Activated CD4-positive, alpha-beta T cell treated with anti-CD3 and anti-CD28 coated beads, Interleukin-2, amount 10 ng/mL, durations not matched to agents 24 days and 14 days (primary cell): ENCODE measurements at regions not wholly inside any gene's neighbourhood (a gene's known extent, or its start where the extent isn't known, plus 50 kb on each side); places are given as distances from the start of the nearest gene placed in this dataset.

Source experiments
- DNase-seq: peaks from one replicate; pipeline ENCODE4 v3.0.0; 2022
- H3K27ac Mint-ChIP-seq: one replicate; pipeline ENCODE4 v1.8.0; 2022; ENCODE audit warnings: mild to moderate bottlenecking, mixed read lengths
- H3K27me3 Mint-ChIP-seq: one replicate; pipeline ENCODE4 v1.8.0; 2022; ENCODE audit warnings: mixed read lengths
- H3K36me3 Mint-ChIP-seq: one replicate; pipeline ENCODE4 v1.8.0; 2022; ENCODE audit warnings: low read depth, mild to moderate bottlenecking, mixed read lengths
- H3K4me1 Mint-ChIP-seq: one replicate; pipeline ENCODE4 v1.8.0; 2021; ENCODE audit warnings: mixed read lengths
- H3K4me3 Mint-ChIP-seq: one replicate; pipeline ENCODE4 v1.8.0; 2022; ENCODE audit warnings: mild to moderate bottlenecking, moderate library complexity, mixed read lengths
- H3K9me3 Mint-ChIP-seq: one replicate; pipeline ENCODE4 v1.8.0; 2021; ENCODE audit warnings: mixed read lengths
- intact Hi-C: fragments of 100-400 bp; cut with micrococcal nuclease; formaldehyde crosslinking; loops from one replicate; pipeline ENCODE4 v1.15.1; 2023

GRCh38 chr5:112112346-112112745, 306.7 kb downstream of the EPB41L4A start:
- Mint-ChIP-seq H3K27me3 (peaks cover 7% of the 10 kb centered on the region), H3K4me3 (no peak overlapping the region), H3K9me3 (no peaks in the 10 kb centered on the region), H3K27ac (no peak overlapping the region), H3K4me1 (no peaks in the 10 kb centered on the region), H3K36me3 (no peaks in the 10 kb centered on the region)
- no peak for DNase-seq
- intact Hi-C loops: no loop called here

GRCh38 chr5:112109331-112110007, 309.6 kb downstream of the EPB41L4A start:
- Mint-ChIP-seq H3K36me3 (no peaks in the 10 kb centered on the region), H3K27me3 (peaks cover 11% of the 10 kb centered on the region), H3K27ac (no peak overlapping the region), H3K9me3 (no peaks in the 10 kb centered on the region), H3K4me1 (peaks cover 2% of the 10 kb centered on the region), H3K4me3 (no peak overlapping the region)
- intact Hi-C loops: no loop called here
- no peak for DNase-seq

- intact Hi-C loops: no loop called here
- H3K9me3 Mint-ChIP-seq: no peaks in the 10 kb centered on the region
- H3K36me3 Mint-ChIP-seq: no peaks in the 10 kb centered on the region
- peaks cover 11% of the 10 kb centered on the region for H3K27me3 Mint-ChIP-seq
- no peak overlapping the region for H3K4me3 Mint-ChIP-seq
- no peak for DNase-seq
- peaks cover 3% of the 10 kb centered on the region for H3K4me1 Mint-ChIP-seq
- H3K27ac Mint-ChIP-seq: no peak overlapping the region
These were observed 312.2 kb downstream of the EPB41L4A start for GRCh38 chr5:112106878-112107277.

GRCh38 chr5:112097768-112098167, 321.3 kb downstream of the EPB41L4A start:
- Mint-ChIP-seq H3K36me3 (no peaks in the 10 kb centered on the region), H3K27ac (no peak overlapping the region), H3K9me3 (no peaks in the 10 kb centered on the region), H3K27me3 (no peaks in the 10 kb centered on the region), H3K4me1 (no peaks in the 10 kb centered on the region), H3K4me3 (no peak overlapping the region)
- no peak for DNase-seq
- intact Hi-C loops: no loop called here

- intact Hi-C loops: no loop called here
- no peaks in the 10 kb centered on the region for H3K9me3 Mint-ChIP-seq
- DNase-seq: no peak
These were observed 330.2 kb upstream of the NREP start for GRCh38 chr5:112087222-112087621.

GRCh38 chr5:112086740-112087139, 329.7 kb upstream of the NREP start:
- Mint-ChIP-seq H3K27me3 (no peaks in the 10 kb centered on the region), H3K9me3 (no peaks in the 10 kb centered on the region), H3K36me3 (no peaks in the 10 kb centered on the region), H3K4me1 (no peaks in the 10 kb centered on the region), H3K27ac (no peak overlapping the region), H3K4me3 (no peak overlapping the region)
- DNase-seq: no peak
- intact Hi-C loops: no loop called here

More at GRCh38 chr5:112087222-112087621, 330.2 kb upstream of the NREP start:
- no peak overlapping the region for H3K27ac Mint-ChIP-seq
- no peak overlapping the region for H3K4me3 Mint-ChIP-seq
- no peaks in the 10 kb centered on the region for H3K4me1 Mint-ChIP-seq
- no peaks in the 10 kb centered on the region for H3K36me3 Mint-ChIP-seq
- no peaks in the 10 kb centered on the region for H3K27me3 Mint-ChIP-seq

- no peak for DNase-seq
- no peak overlapping the region for H3K27ac Mint-ChIP-seq
- H3K36me3 Mint-ChIP-seq: no peaks in the 10 kb centered on the region
- H3K4me3 Mint-ChIP-seq: no peak overlapping the region
- H3K4me1 Mint-ChIP-seq: no peaks in the 10 kb centered on the region
- no peaks in the 10 kb centered on the region for H3K9me3 Mint-ChIP-seq
- H3K27me3 Mint-ChIP-seq: no peaks in the 10 kb centered on the region
- intact Hi-C loops: no loop called here
These were observed 327.2 kb upstream of the NREP start for GRCh38 chr5:112084149-112084548.

GRCh38 chr5:112083623-112084022, 326.6 kb upstream of the NREP start:
- Mint-ChIP-seq H3K4me3 (no peak overlapping the region), H3K4me1 (no peaks in the 10 kb centered on the region), H3K9me3 (peaks cover 3% of the 10 kb centered on the region), H3K36me3 (no peaks in the 10 kb centered on the region), H3K27ac (no peak overlapping the region), H3K27me3 (no peaks in the 10 kb centered on the region)
- DNase-seq: no peak
- intact Hi-C loops: no loop called here

- no peaks in the 10 kb centered on the region for H3K27me3 Mint-ChIP-seq
- H3K27ac Mint-ChIP-seq: no peak overlapping the region
- peaks cover 4% of the 10 kb centered on the region for H3K9me3 Mint-ChIP-seq
- no peak for DNase-seq
- no peak overlapping the region for H3K4me3 Mint-ChIP-seq
- H3K36me3 Mint-ChIP-seq: no peaks in the 10 kb centered on the region
- H3K4me1 Mint-ChIP-seq: peaks cover 7% of the 10 kb centered on the region
- intact Hi-C loops: no loop called here
These were observed 320.2 kb upstream of the NREP start for GRCh38 chr5:112077180-112077579.

GRCh38 chr5:112070022-112070421, 313.0 kb upstream of the NREP start:
- no peaks in the 10 kb centered on the region for H3K36me3 Mint-ChIP-seq
- H3K4me1 Mint-ChIP-seq: no peaks in the 10 kb centered on the region
- intact Hi-C loops: no loop called here
- H3K27me3 Mint-ChIP-seq: peaks cover 2% of the 10 kb centered on the region
- no peaks in the 10 kb centered on the region for H3K9me3 Mint-ChIP-seq
- DNase-seq: no peak
- H3K4me3 Mint-ChIP-seq: no peak overlapping the region
- H3K27ac Mint-ChIP-seq: no peak overlapping the region

- H3K27ac Mint-ChIP-seq: no peak overlapping the region
- H3K9me3 Mint-ChIP-seq: no peaks in the 10 kb centered on the region
- no peaks in the 10 kb centered on the region for H3K36me3 Mint-ChIP-seq
- no peak for DNase-seq
- H3K27me3 Mint-ChIP-seq: peaks cover 2% of the 10 kb centered on the region
- H3K4me1 Mint-ChIP-seq: no peaks in the 10 kb centered on the region
- intact Hi-C loops: no loop called here
- H3K4me3 Mint-ChIP-seq: no peak overlapping the region
These were observed 312.3 kb upstream of the NREP start for GRCh38 chr5:112069329-112069728.

- DNase-seq: no peak
These were observed 311.6 kb upstream of the NREP start for GRCh38 chr5:112068593-112068992.

GRCh38 chr5:112065781-112066180, 308.8 kb upstream of the NREP start:
- DNase-seq: no peak
- Mint-ChIP-seq H3K9me3 (no peaks in the 10 kb centered on the region), H3K27ac (no peak overlapping the region), H3K4me3 (no peak overlapping the region), H3K4me1 (no peaks in the 10 kb centered on the region), H3K36me3 (no peaks in the 10 kb centered on the region), H3K27me3 (peaks cover 6% of the 10 kb centered on the region)
- intact Hi-C loops: no loop called here

More at GRCh38 chr5:112068593-112068992, 311.6 kb upstream of the NREP start:
- no peaks in the 10 kb centered on the region for H3K36me3 Mint-ChIP-seq
- no peaks in the 10 kb centered on the region for H3K4me1 Mint-ChIP-seq
- H3K4me3 Mint-ChIP-seq: no peak overlapping the region
- peaks cover 2% of the 10 kb centered on the region for H3K27me3 Mint-ChIP-seq
- no peaks in the 10 kb centered on the region for H3K9me3 Mint-ChIP-seq
- intact Hi-C loops: no loop called here
- no peak overlapping the region for H3K27ac Mint-ChIP-seq

GRCh38 chr5:112064956-112065355, 308.0 kb upstream of the NREP start:
- Mint-ChIP-seq H3K9me3 (no peaks in the 10 kb centered on the region), H3K27ac (no peak overlapping the region)
- intact Hi-C loops: no loop called here

GRCh38 chr5:112064271-112064701, 307.3 kb upstream of the NREP start:
- intact Hi-C loops: no loop called here
- H3K4me1 Mint-ChIP-seq: no peaks in the 10 kb centered on the region
- no peaks in the 10 kb centered on the region for H3K9me3 Mint-ChIP-seq
- no peak overlapping the region for H3K4me3 Mint-ChIP-seq
- H3K27ac Mint-ChIP-seq: no peak overlapping the region
- H3K36me3 Mint-ChIP-seq: no peaks in the 10 kb centered on the region
- no peak for DNase-seq
- peaks cover 6% of the 10 kb centered on the region for H3K27me3 Mint-ChIP-seq

More at GRCh38 chr5:112064956-112065355, 308.0 kb upstream of the NREP start:
- Mint-ChIP-seq H3K4me1 (no peaks in the 10 kb centered on the region), H3K36me3 (no peaks in the 10 kb centered on the region), H3K4me3 (no peak overlapping the region), H3K27me3 (peaks cover 6% of the 10 kb centered on the region)
- DNase-seq: no peak
